Right kidney (tissue), 1 donor: ENCODE measurements at regions not wholly inside any gene's neighbourhood (a gene's known extent, or its start where the extent isn't known, plus 50 kb on each side); places are given as distances from the start of the nearest gene placed in this dataset.

Source experiments
- DNase-seq: peaks from one replicate; pipeline ENCODE4 v3.0.0-alpha.2; 2016

DNA sequence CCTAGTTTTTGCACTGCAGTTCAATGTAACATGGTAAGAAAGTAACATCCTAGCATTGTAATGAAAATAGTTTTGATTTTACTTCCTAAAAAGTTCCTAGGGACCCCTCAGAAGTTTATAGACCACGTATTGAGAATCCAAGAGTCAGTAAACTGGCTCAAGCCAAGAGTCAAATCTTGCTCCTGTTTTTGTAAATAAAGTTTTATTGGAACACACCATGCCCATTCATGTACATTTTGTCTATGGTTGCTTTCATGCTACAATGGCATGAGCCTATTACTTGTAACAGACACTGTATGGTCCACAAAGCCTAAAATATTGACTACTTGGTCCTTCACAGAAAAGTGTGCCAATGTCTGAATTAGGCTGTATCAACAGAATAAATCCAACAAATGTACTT, 301.0 kb downstream of the LMO4 start:
- DNase-seq: no peak

GRCh38 chr1:87632232-87632631, 303.6 kb downstream of the LMO4 start:
- no peak for DNase-seq

DNA sequence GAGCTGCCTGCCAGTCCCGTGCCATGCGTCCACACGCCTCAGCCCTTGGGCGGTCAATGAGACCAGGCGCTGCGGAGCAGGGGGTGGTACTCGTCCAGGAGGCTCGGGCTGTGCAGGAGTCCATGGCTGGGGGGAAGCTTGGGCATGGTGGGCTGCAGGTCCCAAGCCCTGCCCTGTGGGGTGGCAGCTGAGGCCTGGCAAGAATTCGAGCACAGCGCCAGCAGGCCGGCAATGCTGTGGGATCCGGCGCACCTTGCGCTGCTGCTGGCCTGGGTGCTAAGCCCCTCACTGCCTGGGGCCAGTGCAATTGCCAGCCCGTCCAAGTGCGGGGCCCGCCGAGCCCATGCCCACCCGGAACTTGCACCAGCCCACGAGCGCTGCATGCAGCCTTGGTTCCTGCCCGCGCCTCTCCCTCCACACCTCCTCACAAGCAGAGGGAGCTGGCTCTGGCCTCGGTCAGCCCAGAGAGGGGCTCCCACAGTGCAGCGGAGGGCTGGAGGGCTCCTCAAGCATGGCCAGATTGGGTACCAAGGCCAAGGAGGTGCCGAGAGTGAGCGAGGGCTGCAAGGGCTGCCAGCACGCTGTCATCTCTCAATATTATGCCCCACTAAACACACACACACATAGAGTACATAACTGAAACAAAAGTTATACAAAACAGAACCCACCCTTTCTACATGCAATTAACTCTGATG, 307.7 kb downstream of the LMO4 start:
- no peak for DNase-seq

- no peak for DNase-seq
Observed at GRCh38 chr1:87638636-87639035, 310.0 kb downstream of the LMO4 start.

DNA sequence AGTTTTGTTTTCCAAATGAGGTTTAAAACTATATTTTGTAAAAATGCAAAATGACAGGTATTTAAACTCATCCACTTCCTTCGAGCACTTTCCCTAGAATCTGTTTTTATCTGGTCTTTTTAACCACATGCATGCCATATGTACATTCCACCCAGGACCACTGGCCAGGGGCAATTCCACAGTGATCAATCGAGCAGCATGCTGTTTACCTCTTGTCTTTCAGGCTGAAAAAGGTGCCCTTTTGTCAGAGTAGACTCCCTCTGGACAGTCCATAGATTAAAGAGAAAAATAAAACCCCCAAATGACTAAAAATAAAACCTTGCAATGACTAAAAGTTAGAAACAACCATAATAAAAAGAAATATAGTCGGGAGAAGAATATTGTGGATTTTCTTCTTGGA, 313.3 kb downstream of the LMO4 start:
- no peak for DNase-seq

- peak; percentile 22 for DNase-seq
Observed at GRCh38 chr1:87642581-87643221, 314.0 kb downstream of the LMO4 start.

DNA sequence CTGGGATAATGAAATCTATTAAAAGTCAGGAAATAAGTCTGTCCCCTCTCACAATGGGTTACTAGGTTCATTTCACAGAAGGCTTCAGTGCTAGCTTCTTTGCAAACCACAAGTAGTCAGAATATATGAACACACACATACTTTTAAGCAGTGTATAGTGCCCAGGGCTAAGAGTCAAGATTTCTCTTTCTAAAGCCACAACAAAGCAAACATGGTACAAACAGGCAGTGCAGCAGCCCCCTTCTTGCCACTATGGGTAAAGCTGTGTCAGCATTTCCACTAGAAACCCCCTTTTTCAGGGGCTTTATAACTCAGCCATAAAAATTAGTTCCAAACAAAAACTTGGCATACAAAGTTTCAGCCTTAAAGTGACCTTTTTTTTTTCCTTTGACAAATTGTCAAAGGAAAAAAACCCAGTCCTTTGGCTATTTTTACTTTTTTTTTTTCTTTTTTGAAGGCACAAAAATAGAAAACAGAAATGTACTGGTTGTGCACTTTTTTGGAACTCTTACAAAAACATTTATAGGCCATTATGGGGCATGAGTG, 315.4 kb downstream of the LMO4 start:
- DNase-seq: no peak

DNA sequence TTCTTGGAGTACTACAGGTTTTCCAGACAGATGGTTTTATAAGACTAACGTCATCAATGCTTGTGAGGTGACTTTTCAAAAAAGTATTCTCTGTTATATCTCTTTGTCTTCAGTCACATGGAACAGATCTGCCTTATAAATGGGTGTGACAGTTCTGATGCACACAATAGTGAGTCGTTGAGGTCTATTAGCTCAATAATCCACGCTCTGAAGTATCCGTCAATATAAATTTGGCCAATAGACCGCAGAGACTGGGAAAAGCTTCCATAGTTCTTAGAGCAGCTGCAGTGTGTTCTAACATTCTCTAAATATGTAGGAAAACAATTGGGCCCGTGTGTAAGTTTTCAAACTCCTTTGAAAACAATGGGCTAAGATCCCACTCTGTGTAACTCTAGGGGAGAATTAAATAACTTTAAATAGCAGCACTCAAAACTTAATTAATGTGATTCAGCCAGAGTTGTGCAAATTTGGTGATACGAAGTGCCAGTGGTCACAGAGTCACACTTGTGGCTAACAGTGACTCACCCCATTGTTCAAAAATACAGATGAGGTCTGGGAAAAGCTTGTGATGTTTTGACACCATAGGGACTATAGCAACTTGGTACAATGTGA, 316.0 kb downstream of the LMO4 start:
- DNase-seq: no peak

- no peak for DNase-seq
Observed at GRCh38 chr1:87647430-87648177, 318.9 kb downstream of the LMO4 start.

DNA sequence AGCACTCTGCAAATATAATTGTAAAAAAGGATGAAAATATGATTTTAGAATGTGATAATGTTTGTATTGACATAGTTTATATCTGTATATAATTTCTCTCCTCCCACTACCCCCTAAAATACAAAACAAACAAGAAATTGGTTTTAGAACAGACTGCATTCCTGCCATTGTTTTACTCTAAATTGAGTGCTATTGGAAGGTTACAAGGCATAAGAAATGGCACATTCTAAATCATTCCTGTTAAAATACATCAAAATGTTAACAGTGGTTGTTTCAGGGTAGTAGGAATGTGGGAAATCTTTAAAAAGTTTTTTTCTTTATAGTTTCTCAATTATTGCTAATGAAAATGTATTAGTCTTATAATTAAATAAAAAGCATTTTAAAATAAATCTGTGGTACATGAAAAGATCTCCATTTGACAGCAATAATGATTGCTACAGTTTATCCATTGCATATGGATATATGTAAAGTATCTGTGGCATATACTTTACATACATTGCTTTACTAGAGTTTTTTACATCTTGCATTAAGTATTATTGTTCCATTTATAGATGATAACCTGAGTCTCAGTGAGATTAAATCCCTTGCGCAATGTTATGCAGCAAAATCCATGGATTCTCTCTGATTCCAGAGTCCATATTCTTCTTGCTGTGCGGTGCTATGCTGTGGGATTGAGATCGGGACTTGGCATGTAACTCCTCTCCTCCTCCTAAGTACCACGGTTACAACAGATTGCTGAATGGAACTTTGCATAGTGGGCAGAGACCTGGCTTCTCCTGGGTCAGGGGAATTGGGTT, 319.8 kb downstream of the LMO4 start:
- DNase-seq: no peak

DNA sequence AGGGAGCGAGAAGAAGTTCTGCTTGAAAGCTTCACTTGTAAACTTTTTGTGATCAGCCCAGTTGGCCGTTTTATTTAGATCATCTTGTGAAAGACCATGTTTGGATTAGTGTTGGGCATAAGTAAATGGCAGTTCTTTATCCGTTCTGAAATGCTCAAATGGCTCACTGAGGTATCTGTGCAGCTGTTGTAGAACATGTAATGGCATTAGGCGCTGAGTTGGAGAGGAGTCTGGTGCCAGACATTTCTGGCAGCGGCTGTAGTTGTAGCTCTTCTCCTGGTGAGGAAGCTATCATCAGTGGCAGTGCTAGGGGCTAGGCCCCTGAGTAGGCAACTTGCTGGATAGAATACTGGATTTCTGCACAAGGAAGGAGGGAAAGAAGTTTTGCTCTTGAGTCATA, 321.6 kb downstream of the LMO4 start:
- DNase-seq: no peak

GRCh38 chr1:87652176-87652575, 323.5 kb downstream of the LMO4 start:
- DNase-seq: no peak

DNA sequence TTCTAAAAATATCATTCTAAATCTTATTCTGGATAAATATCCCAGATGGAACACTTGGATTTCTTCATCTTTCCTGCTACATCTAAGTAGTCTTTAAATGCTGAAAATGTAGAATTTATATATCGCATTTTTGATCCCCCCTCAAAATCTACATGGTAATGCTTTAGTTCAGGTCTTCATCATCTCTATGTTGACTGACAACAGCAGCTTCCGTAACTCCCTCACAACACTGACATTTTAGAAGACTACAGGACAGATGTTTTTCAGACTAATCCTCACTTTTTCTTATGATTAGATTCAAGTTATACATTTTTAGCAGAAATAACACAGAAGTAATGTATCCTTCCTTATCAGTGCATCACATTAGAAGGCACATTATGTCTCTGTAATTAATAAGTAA, 336.5 kb downstream of the LMO4 start:
- DNase-seq: no peak

- no peak for DNase-seq
Observed at GRCh38 chr1:87666681-87667080, 338.0 kb downstream of the LMO4 start.

GRCh38 chr1:87669674-87670073, 341.0 kb downstream of the LMO4 start:
- DNase-seq: no peak

DNA sequence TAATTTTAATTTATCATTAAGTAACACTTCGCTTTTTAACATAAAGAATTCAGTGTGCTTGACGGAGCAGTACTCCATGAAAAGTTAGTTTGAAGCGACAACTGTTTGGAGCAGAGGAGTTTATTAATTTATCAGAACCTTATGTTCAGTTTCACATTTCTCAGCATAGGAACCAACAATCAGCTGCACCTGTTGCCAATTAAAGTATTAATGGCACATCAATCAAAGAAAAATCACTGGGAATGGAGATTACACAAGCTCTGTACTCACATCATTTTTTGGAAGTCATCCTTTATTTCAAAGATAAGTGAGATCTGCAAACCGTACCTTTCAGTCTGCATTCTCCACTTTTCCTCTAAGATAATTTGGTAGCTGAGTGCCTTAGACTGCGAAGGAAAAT, 344.6 kb downstream of the LMO4 start:
- no peak for DNase-seq

DNA sequence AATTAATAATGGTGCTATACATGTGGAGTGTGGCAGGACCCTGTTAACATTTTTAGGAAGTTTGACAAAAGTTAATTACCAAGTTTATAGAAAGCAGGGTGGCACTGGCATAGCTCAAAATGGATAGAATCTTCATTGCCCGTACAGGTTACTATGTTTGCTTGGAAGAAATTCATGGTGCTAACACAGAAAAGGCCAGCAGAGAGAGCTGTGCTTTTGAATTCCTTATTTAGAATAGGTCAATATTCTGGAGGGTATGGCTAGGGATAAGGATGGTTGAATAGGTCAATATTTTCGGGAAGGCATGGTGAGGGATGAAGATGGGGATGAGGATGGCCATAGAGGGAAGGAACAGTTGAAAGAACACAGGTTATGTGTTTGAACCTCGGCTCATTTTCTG, 345.1 kb downstream of the LMO4 start:
- no peak for DNase-seq

- no peak for DNase-seq
Observed at GRCh38 chr1:87674791-87675190, 346.1 kb downstream of the LMO4 start.

GRCh38 chr1:87678266-87678665, 349.6 kb downstream of the LMO4 start:
- no peak for DNase-seq

DNA sequence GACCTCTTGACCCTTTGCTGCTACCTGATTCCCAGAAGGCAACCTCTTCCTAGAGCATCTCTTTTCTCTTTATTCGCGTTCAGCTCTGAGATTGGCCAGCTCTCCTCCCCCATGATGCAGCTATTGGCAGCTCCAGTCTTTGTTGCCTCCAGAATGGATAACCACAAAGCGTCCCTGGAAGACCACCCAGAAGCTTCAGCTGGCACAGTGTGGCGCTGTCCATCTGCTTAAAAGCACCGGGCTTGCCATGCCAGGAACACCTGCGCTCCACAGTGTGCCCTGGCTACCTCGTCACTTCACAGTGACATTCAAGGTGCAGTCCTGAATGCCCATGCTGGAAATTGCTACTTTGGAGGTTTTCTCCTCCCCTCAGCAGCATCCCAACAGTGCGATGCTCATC, 353.9 kb downstream of the LMO4 start:
- DNase-seq: no peak

- DNase-seq: peak; percentile 24
Observed at GRCh38 chr1:87683196-87683956, 354.7 kb downstream of the LMO4 start.
